CD14-positive monocyte (primary cell): ENCODE measurements at regions not wholly inside any gene's neighbourhood (a gene's known extent, or its start where the extent isn't known, plus 50 kb on each side); places are given as distances from the start of the nearest gene placed in this dataset.

ENCODE experiments used
- DNase-seq, 3 donors: peaks; one replicate each; pipeline ENCODE4 v3.0.0-alpha.2; 2011 to 2022
- H2AFZ ChIP-seq: 2 replicates; pipeline ENCODE4 v1.6.0; 2012; ENCODE audit warnings: mild to moderate bottlenecking, low read depth, low read length, inconsistent platforms; ENCODE audit not compliant: insufficient read depth, poor library complexity, severe bottlenecking
- H3K27ac ChIP-seq, 2 donors: 1 replicate in 1 of 2; 2 replicates in 1 of 2; pipeline ENCODE4 v1.5.1; 2012 to 2013; ENCODE audit warnings: low read length in 2 of 2, control low read depth in 1 of 2, inconsistent platforms in 1 of 2, low read depth in 1 of 2, mild to moderate bottlenecking in 1 of 2
- H3K27me3 ChIP-seq, 2 donors: one replicate each; pipeline versions ENCODE4 v1.6.0 to v1.6.1; 2011 to 2013; ENCODE audit warnings: low read length in 2 of 2; ENCODE audit not compliant: control insufficient read depth in 2 of 2, insufficient read depth in 2 of 2
- H3K36me3 ChIP-seq, 2 donors: replicated peaks in 1 of 2; 1 replicate in 1 of 2; 2 replicates in 1 of 2; pipeline versions ENCODE4 v1.5.1 to v1.6.1; 2012 to 2013; ENCODE audit warnings: low read length in 2 of 2, control low read depth in 1 of 2, inconsistent platforms in 1 of 2, mild to moderate bottlenecking in 1 of 2; ENCODE audit not compliant: insufficient read depth in 2 of 2, control insufficient read depth in 1 of 2
- H3K4me1 ChIP-seq, 2 donors: 1 replicate in 1 of 2; 2 replicates in 1 of 2; pipeline versions ENCODE4 v1.5.1 to v1.6.1; 2012 to 2013; ENCODE audit warnings: low read length in 2 of 2, control low read depth in 1 of 2, inconsistent platforms in 1 of 2, mild to moderate bottlenecking in 1 of 2, moderate library complexity in 1 of 2; ENCODE audit not compliant: insufficient read depth in 2 of 2, control insufficient read depth in 1 of 2
- H3K4me2 ChIP-seq: replicated peaks from 2 replicates; pipeline ENCODE3; 2012; ENCODE audit warnings: low read length, moderate library complexity, mild to moderate bottlenecking; ENCODE audit not compliant: poor library complexity, severe bottlenecking; ENCODE audit errors: extremely low read depth
- H3K4me3 ChIP-seq, 3 experiments: fragments of 200-600 bp in 1 of 3; sonication (generic) in 1 of 3; replicated peaks in 1 of 3; 1 replicate in 2 of 3; 2 replicates in 1 of 3; pipeline ENCODE4 v1.5.1; 2011 to 2013; ENCODE audit warnings: low read length in 3 of 3, mild to moderate bottlenecking in 3 of 3, control low read depth in 2 of 3, low read depth in 2 of 3, inconsistent platforms in 1 of 3, moderate library complexity in 1 of 3
- H3K79me2 ChIP-seq: 2 replicates; pipeline ENCODE4 v1.6.0; 2012; ENCODE audit warnings: mild to moderate bottlenecking, control low read depth, inconsistent platforms, low read length, moderate library complexity; ENCODE audit not compliant: insufficient read depth
- H3K9ac ChIP-seq: 2 replicates; pipeline ENCODE4 v1.6.0; 2017; ENCODE audit warnings: low read length, mild to moderate bottlenecking; ENCODE audit not compliant: insufficient read depth, poor library complexity, severe bottlenecking
- H3K9me3 ChIP-seq, 2 donors: replicated peaks in 1 of 2; 1 replicate in 1 of 2; 2 replicates in 1 of 2; pipeline versions ENCODE4 v1.5.1 to v1.6.1; 2012 to 2013; ENCODE audit warnings: low read length in 2 of 2, control low read depth in 1 of 2; ENCODE audit not compliant: control insufficient read depth in 1 of 2, insufficient read depth in 1 of 2
- H4K20me1 ChIP-seq: 2 replicates; pipeline ENCODE4 v1.6.0; 2012; ENCODE audit warnings: mild to moderate bottlenecking, low read length, control low read depth, moderate library complexity; ENCODE audit not compliant: insufficient read depth
- H3K27ac Mint-ChIP-seq, 7 donors: one replicate each; pipeline ENCODE4 v1.8.0; 2020; ENCODE audit warnings: mild to moderate bottlenecking in 7 of 7, mixed read lengths in 7 of 7, moderate library complexity in 6 of 7, inconsistent platforms in 2 of 7
- H3K27me3 Mint-ChIP-seq, 3 donors: one replicate each; pipeline ENCODE4 v1.8.0; 2021 to 2022; ENCODE audit warnings: low read depth in 3 of 3, mild to moderate bottlenecking in 3 of 3, mixed read lengths in 3 of 3, moderate library complexity in 3 of 3, inconsistent platforms in 1 of 3
- H3K36me3 Mint-ChIP-seq, 2 donors: one replicate each; pipeline ENCODE4 v1.8.0; 2020; ENCODE audit warnings: mixed read lengths in 2 of 2, inconsistent platforms in 1 of 2, mild to moderate bottlenecking in 1 of 2
- H3K4me1 Mint-ChIP-seq: one replicate; pipeline ENCODE4 v1.8.0; 2020; ENCODE audit warnings: mild to moderate bottlenecking, mixed read lengths
- H3K4me3 Mint-ChIP-seq, 2 donors: one replicate each; pipeline ENCODE4 v1.8.0; 2020; ENCODE audit warnings: mild to moderate bottlenecking in 2 of 2, mixed read lengths in 2 of 2, moderate library complexity in 1 of 2
- H3K9me3 Mint-ChIP-seq, 7 donors: one replicate each; pipeline ENCODE4 v1.8.0; 2020 to 2022; ENCODE audit warnings: mixed read lengths in 7 of 7, mild to moderate bottlenecking in 6 of 7, moderate library complexity in 6 of 7, inconsistent platforms in 2 of 7
- CTCF ChIP-seq: fragments of 200-600 bp; IDR thresholded peaks from one replicate; pipeline ENCODE4 v1.8.0; 2022; ENCODE audit warnings: antibody characterized with exemption, mild to moderate bottlenecking
- WGBS: methylation state at CpG from one replicate; pipeline ENCODE4 v1.1.5; 2013; ENCODE audit warnings: missing lambda C conversion rate; ENCODE audit not compliant: insufficient coverage; 5-methylcytosine and 5-hydroxymethylcytosine counted together
- intact Hi-C, 2 donors: fragments of 100-400 bp; cut with micrococcal nuclease; formaldehyde crosslinking; loops; one replicate each; pipeline versions ENCODE4 v1.15.0 to v1.15.1; 2023

- no peaks in the 10 kb centered on the region for H3K36me3 ChIP-seq
- Mint-ChIP-seq H3K4me3 (no peak overlapping the region), H3K4me1 (no peaks in the 10 kb centered on the region), H3K36me3 (no peaks in the 10 kb centered on the region), H3K9me3 (peaks cover 5 to 18% (median 8%) of the 10 kb centered on the region in 7 donors), H3K27me3 (peaks cover 1 to 7% (median 1%) of the 10 kb centered on the region in 3 donors), H3K27ac (no peak overlapping the region)
- no peak overlapping the region for H3K4me3 ChIP-seq
- 100% methylated on average over 1 of the region's 5 CpGs for WGBS
- H2AFZ ChIP-seq: no peak overlapping the region
- no peak overlapping the region for H3K9ac ChIP-seq
- H3K9me3 ChIP-seq: peaks cover 0 to 17% of the 10 kb centered on the region in 2 donors
- H4K20me1 ChIP-seq: no peaks in the 10 kb centered on the region
- no peak overlapping the region for H3K27ac ChIP-seq
- no peaks in the 10 kb centered on the region for H3K79me2 ChIP-seq
- no peaks in the 10 kb centered on the region for H3K4me1 ChIP-seq
- no peak overlapping the region for H3K4me2 ChIP-seq
- TF ChIP-seq CTCF: no peak
- intact Hi-C loops: no loop called here
- no peak for DNase-seq
- no peaks in the 10 kb centered on the region for H3K27me3 ChIP-seq
Measured at GRCh38 chr6:164124986-164125385, 710.5 kb downstream of the QKI start.

- Mint-ChIP-seq H3K27ac (no peak overlapping the region), H3K4me3 (no peak overlapping the region), H3K27me3 (peaks cover 1 to 7% (median 1%) of the 10 kb centered on the region in 3 donors), H3K4me1 (no peaks in the 10 kb centered on the region), H3K9me3 (peaks cover 5 to 18% (median 8%) of the 10 kb centered on the region in 7 donors), H3K36me3 (no peaks in the 10 kb centered on the region)
- H3K27ac ChIP-seq: no peak overlapping the region
- H4K20me1 ChIP-seq: no peaks in the 10 kb centered on the region
- no peaks in the 10 kb centered on the region for H3K4me1 ChIP-seq
- intact Hi-C loops: no loop called here
- H3K27me3 ChIP-seq: no peaks in the 10 kb centered on the region
- DNase-seq: no peak
- TF ChIP-seq CTCF: no peak
- no peak overlapping the region for H3K4me2 ChIP-seq
- no peaks in the 10 kb centered on the region for H3K36me3 ChIP-seq
- peaks cover 0 to 17% of the 10 kb centered on the region in 2 donors for H3K9me3 ChIP-seq
- no peak overlapping the region for H2AFZ ChIP-seq
- 92% methylated on average over 2 of the region's 5 CpGs for WGBS
- H3K4me3 ChIP-seq: no peak overlapping the region
- H3K9ac ChIP-seq: no peak overlapping the region
- no peaks in the 10 kb centered on the region for H3K79me2 ChIP-seq
Measured at GRCh38 chr6:164124473-164124872, 710.0 kb downstream of the QKI start.
